Esophagus muscularis mucosa (tissue), 4 donors: ENCODE measurements at regions not wholly inside any gene's neighbourhood (a gene's known extent, or its start where the extent isn't known, plus 50 kb on each side); places are given as distances from the start of the nearest gene placed in this dataset.

Source experiments
- EP300 ChIP-seq: sonication (generic); formaldehyde crosslinking; IDR thresholded peaks from one replicate; pipeline ENCODE4 v1.6.1; 2017; ENCODE audit warnings: antibody characterized with exemption
- POLR2A ChIP-seq: fragments of 450-650 bp; IDR thresholded peaks from one replicate; pipeline ENCODE4 v1.6.1; 2017; ENCODE audit warnings: antibody characterized with exemption, moderate library complexity, mild to moderate bottlenecking, low read depth
- TF ChIP-seq, protein P1 (sequence below), 3 experiments: fragments of 200-600 bp in 2 of 3; fragments of 450-650 bp in 1 of 3; sonication (generic) in 2 of 3; IDR thresholded peaks; one replicate each; pipeline ENCODE4 v1.5.1; 2017 to 2019; ENCODE audit warnings: antibody characterized with exemption in 3 of 3, mild to moderate bottlenecking in 2 of 3, moderate library complexity in 1 of 3

- TF ChIP-seq, protein P1, sequence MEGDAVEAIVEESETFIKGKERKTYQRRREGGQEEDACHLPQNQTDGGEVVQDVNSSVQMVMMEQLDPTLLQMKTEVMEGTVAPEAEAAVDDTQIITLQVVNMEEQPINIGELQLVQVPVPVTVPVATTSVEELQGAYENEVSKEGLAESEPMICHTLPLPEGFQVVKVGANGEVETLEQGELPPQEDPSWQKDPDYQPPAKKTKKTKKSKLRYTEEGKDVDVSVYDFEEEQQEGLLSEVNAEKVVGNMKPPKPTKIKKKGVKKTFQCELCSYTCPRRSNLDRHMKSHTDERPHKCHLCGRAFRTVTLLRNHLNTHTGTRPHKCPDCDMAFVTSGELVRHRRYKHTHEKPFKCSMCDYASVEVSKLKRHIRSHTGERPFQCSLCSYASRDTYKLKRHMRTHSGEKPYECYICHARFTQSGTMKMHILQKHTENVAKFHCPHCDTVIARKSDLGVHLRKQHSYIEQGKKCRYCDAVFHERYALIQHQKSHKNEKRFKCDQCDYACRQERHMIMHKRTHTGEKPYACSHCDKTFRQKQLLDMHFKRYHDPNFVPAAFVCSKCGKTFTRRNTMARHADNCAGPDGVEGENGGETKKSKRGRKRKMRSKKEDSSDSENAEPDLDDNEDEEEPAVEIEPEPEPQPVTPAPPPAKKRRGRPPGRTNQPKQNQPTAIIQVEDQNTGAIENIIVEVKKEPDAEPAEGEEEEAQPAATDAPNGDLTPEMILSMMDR (IDR thresholded peaks at IDR 0.05), result no peak
- TF ChIP-seq POLR2A (no peak), EP300 (no peak)
These were observed 84.7 kb upstream of the VASH1 start for GRCh38 chr14:76676539-76676938.
